ENCODE measurements at regions not wholly inside any gene's neighbourhood (a gene's known extent, or its start where the extent isn't known, plus 50 kb on each side); places are given as distances from the start of the nearest gene placed in this dataset.

DNA sequence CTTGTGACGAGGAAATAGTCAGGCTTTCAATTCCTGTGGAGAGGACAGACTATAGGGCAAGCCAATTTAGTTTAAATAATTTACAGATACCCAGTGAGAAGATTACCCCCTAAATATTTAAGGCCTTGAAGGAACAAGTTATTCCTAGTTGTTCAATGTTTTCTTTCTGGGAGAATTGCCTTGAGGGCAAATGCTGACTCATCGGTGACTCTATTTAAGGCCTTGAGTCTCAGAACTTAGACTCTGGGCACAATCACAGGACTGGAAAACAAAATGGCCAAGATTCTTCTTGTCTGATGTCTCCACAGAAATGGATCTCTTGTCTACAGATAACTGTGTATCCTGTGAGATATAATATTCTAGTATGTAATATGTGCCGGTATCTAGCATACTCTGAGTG is 467.1 kb downstream of the SUCLG1 start:
- intact Hi-C loops (cut with micrococcal nuclease; ENCODE audit: unreplicated experiment): no loop called here
- H3K4me2 ChIP-seq (ENCODE audit: control insufficient read depth, insufficient read depth): no peak overlapping the region
- no peaks in the 10 kb centered on the region for H3K4me1 ChIP-seq (ENCODE audit: control insufficient read depth, insufficient read depth, low read length)
- 36% methylated on average over 3 of the region's 3 CpGs for WGBS (ENCODE audit: insufficient coverage, insufficient replicate concordance, low lambda C conversion rate, missing lambda C conversion rate)
- in situ Hi-C loops (cut with MboI): no loop called here
- H3K4me3 ChIP-seq: no peak overlapping the region
- ChIA-PET SMC1A (ENCODE audit: uncharacterized antibody, unreplicated experiment) (no interaction called here), RAD21 (ENCODE audit: unreplicated experiment) (no interaction called here), POLR2A (no interaction called here), CTCF (no interaction called here)
- H2AFZ ChIP-seq (ENCODE audit: control insufficient read depth, low read depth, low read length): no peak overlapping the region
- H3K9ac ChIP-seq (ENCODE audit: control insufficient read depth, insufficient read depth, low read length): no peak overlapping the region
- DNase-seq (ENCODE audit: low read depth, low spot score) (no peak), ATAC-seq (no peak), FAIRE-seq (no peak)
- no peaks in the 10 kb centered on the region for H3K27me3 ChIP-seq (replicated peaks in 1 of 2; ENCODE audit: control insufficient read depth in 2 of 2, insufficient read depth in 2 of 2, low read length in 1 of 2)
- no peaks in the 10 kb centered on the region for H3K9me3 ChIP-seq (replicated peaks; ENCODE audit: control insufficient read depth, insufficient read depth, low read length)
- no peaks in the 10 kb centered on the region for H3K36me3 ChIP-seq (ENCODE audit: control insufficient read depth in 2 of 2, insufficient read depth in 2 of 2, low read length in 1 of 2)
- H3K27ac ChIP-seq (ENCODE audit: control insufficient read depth, insufficient read depth): no peak overlapping the region
- BruUV-seq (replicated peaks): no TSS peak
- no peaks in the 10 kb centered on the region for H3K79me2 ChIP-seq (ENCODE audit: control insufficient read depth, insufficient read depth, low read length)
- H4K20me1 ChIP-seq (ENCODE audit: control insufficient read depth, insufficient read depth): no peaks in the 10 kb centered on the region
- TF ChIP-seq NBN (IDR thresholded peaks at IDR 0.05) (no peak), CBFB (IDR thresholded peaks at IDR 0.05; ENCODE audit: low read depth) (no peak), NFYB (IDR thresholded peaks at IDR 0.05; ENCODE audit: insufficient read depth, low read depth, low read length) (no peak), ZNF217 (IDR thresholded peaks at IDR 0.05) (no peak), HCFC1 (IDR thresholded peaks at IDR 0.05; ENCODE audit: low read length) (no peak), LARP7 (IDR thresholded peaks at IDR 0.05) (no peak), CHD2 (IDR thresholded peaks at IDR 0.05; ENCODE audit: borderline replicate concordance, low read depth, low read length) (no peak), ETV6 (conservative IDR thresholded peaks at IDR 0.05 in 1 of 2, IDR thresholded peaks at IDR 0.05 in 1 of 2; ENCODE audit: borderline replicate concordance in 1 of 2, low read depth in 1 of 2) (no peak), ZNF274 (IDR thresholded peaks at IDR 0.05; ENCODE audit: insufficient read depth, insufficient read length) (no peak), RFX5 (IDR thresholded peaks at IDR 0.05; ENCODE audit: low read depth, low read length) (no peak), STAT1 (conservative IDR thresholded peaks at IDR 0.05) (no peak)
- TF ChIP-seq, protein P1, sequence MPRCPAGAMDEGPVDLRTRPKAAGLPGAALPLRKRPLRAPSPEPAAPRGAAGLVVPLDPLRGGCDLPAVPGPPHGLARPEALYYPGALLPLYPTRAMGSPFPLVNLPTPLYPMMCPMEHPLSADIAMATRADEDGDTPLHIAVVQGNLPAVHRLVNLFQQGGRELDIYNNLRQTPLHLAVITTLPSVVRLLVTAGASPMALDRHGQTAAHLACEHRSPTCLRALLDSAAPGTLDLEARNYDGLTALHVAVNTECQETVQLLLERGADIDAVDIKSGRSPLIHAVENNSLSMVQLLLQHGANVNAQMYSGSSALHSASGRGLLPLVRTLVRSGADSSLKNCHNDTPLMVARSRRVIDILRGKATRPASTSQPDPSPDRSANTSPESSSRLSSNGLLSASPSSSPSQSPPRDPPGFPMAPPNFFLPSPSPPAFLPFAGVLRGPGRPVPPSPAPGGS (IDR thresholded peaks at IDR 0.05; ENCODE audit: borderline replicate concordance, insufficient read depth, low read depth, low read length, poor library complexity, severe bottlenecking): no peak
- TF ChIP-seq, protein P2, sequence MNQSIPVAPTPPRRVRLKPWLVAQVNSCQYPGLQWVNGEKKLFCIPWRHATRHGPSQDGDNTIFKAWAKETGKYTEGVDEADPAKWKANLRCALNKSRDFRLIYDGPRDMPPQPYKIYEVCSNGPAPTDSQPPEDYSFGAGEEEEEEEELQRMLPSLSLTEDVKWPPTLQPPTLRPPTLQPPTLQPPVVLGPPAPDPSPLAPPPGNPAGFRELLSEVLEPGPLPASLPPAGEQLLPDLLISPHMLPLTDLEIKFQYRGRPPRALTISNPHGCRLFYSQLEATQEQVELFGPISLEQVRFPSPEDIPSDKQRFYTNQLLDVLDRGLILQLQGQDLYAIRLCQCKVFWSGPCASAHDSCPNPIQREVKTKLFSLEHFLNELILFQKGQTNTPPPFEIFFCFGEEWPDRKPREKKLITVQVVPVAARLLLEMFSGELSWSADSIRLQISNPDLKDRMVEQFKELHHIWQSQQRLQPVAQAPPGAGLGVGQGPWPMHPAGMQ (IDR thresholded peaks at IDR 0.05; ENCODE audit: borderline replicate concordance): no peak
- TF ChIP-seq, protein P3, sequence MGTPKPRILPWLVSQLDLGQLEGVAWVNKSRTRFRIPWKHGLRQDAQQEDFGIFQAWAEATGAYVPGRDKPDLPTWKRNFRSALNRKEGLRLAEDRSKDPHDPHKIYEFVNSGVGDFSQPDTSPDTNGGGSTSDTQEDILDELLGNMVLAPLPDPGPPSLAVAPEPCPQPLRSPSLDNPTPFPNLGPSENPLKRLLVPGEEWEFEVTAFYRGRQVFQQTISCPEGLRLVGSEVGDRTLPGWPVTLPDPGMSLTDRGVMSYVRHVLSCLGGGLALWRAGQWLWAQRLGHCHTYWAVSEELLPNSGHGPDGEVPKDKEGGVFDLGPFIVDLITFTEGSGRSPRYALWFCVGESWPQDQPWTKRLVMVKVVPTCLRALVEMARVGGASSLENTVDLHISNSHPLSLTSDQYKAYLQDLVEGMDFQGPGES (IDR thresholded peaks at IDR 0.05): no peak
- TF ChIP-seq, protein P4, sequence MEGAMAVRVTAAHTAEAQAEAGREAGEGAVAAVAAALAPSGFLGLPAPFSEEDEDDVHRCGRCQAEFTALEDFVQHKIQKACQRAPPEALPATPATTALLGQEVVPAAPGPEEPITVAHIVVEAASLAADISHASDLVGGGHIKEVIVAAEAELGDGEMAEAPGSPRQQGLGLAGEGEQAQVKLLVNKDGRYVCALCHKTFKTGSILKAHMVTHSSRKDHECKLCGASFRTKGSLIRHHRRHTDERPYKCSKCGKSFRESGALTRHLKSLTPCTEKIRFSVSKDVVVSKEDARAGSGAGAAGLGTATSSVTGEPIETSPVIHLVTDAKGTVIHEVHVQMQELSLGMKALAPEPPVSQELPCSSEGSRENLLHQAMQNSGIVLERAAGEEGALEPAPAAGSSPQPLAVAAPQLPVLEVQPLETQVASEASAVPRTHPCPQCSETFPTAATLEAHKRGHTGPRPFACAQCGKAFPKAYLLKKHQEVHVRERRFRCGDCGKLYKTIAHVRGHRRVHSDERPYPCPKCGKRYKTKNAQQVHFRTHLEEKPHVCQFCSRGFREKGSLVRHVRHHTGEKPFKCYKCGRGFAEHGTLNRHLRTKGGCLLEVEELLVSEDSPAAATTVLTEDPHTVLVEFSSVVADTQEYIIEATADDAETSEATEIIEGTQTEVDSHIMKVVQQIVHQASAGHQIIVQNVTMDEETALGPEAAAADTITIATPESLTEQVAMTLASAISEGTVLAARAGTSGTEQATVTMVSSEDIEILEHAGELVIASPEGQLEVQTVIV (IDR thresholded peaks at IDR 0.05; ENCODE audit: borderline replicate concordance, partially characterized antibody): no peak
- TF ChIP-seq, protein P5, sequence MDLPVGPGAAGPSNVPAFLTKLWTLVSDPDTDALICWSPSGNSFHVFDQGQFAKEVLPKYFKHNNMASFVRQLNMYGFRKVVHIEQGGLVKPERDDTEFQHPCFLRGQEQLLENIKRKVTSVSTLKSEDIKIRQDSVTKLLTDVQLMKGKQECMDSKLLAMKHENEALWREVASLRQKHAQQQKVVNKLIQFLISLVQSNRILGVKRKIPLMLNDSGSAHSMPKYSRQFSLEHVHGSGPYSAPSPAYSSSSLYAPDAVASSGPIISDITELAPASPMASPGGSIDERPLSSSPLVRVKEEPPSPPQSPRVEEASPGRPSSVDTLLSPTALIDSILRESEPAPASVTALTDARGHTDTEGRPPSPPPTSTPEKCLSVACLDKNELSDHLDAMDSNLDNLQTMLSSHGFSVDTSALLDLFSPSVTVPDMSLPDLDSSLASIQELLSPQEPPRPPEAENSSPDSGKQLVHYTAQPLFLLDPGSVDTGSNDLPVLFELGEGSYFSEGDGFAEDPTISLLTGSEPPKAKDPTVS (IDR thresholded peaks at IDR 0.05; ENCODE audit: low read depth, low read length): no peak
